HepG2 (cell line): ENCODE measurements at regions not wholly inside any gene's neighbourhood (a gene's known extent, or its start where the extent isn't known, plus 50 kb on each side); places are given as distances from the start of the nearest gene placed in this dataset.

ENCODE experiments used
- ATAC-seq: fragments of 200-7000 bp; cut with Tn5 transposase; 3 replicates; pipeline ENCODE4 v1.9.1; 2020; ENCODE audit warnings: mild to moderate bottlenecking, moderate library complexity
- BruUV-seq: library from RNA; stranded (reverse); fragments of 400-500 nt; replicated peaks from 2 replicates; lab custom pipeline; 2021; lab: Mats Ljungman, UMichigan
- CTCF ChIA-PET: fragments of 300-600 bp; formaldehyde crosslinking; extraction: SDS; loops from one replicate; lab custom pipeline; 2021; ENCODE audit warnings: low total read pairs, inconsistent platforms, low intra/inter-chr PET ratio; lab: Yijun Ruan, JAX
- POLR2A ChIA-PET: fragments of 350-600 bp; sonication (Branson Sonifier 250); formaldehyde crosslinking; loops from one replicate; lab custom pipeline; 2020; ENCODE audit warnings: antibody characterized with exemption, inconsistent platforms; lab: Yijun Ruan, JAX
- DNase-seq: peaks from one replicate; pipeline ENCODE4 v3.0.0-alpha.2; 2015; ENCODE audit warnings: low spot score
- FAIRE-seq: peaks from 3 replicates; lab custom pipeline; 2011; peaks lifted over from hg19 to GRCh38; lab: Jason Lieb, UNC
- H2AFZ ChIP-seq: one replicate; pipeline ENCODE4 v1.6.1; 2011; ENCODE audit warnings: low read length, inconsistent platforms
- H3K27ac ChIP-seq: fragments of 300-600 bp; 3 replicates; pipeline ENCODE4 v1.8.0; 2011; ENCODE audit warnings: mixed run types, mild to moderate bottlenecking, mixed read lengths, low read length, inconsistent platforms; ENCODE audit not compliant: insufficient read depth; ENCODE audit errors: extremely low read length
- H3K27me3 ChIP-seq, 2 experiments: fragments of 200-600 bp in 1 of 2; 2 replicates in 1 of 2; 3 replicates in 1 of 2; pipeline versions ENCODE4 v1.6.0 to v1.8.0; 2011; ENCODE audit warnings: low read length in 2 of 2, mild to moderate bottlenecking in 2 of 2, moderate library complexity in 2 of 2, inconsistent platforms in 1 of 2; ENCODE audit not compliant: insufficient read depth in 2 of 2, control insufficient read depth in 1 of 2
- H3K36me3 ChIP-seq, 2 experiments: fragments of 200-600 bp in 1 of 2; replicated peaks in 1 of 2; 2 replicates in 1 of 2; 3 replicates in 1 of 2; pipeline versions ENCODE4 v1.5.1 to v1.8.0; 2011; ENCODE audit warnings: low read length in 2 of 2, inconsistent platforms in 1 of 2; ENCODE audit not compliant: insufficient read depth in 2 of 2, control insufficient read depth in 1 of 2
- H3K4me1 ChIP-seq: 2 replicates; pipeline ENCODE4 v1.5.1; 2012; ENCODE audit warnings: low read length, inconsistent platforms; ENCODE audit not compliant: insufficient read depth
- H3K4me2 ChIP-seq: 2 replicates; pipeline ENCODE4 v1.6.0; 2011; ENCODE audit warnings: low read depth, low read length, inconsistent platforms
- H3K4me3 ChIP-seq, 3 experiments: fragments of 200-600 bp in 1 of 3; sonication (generic), shearing (Covaris generic) in 1 of 3; replicated peaks in 1 of 3; 2 replicates each; pipeline ENCODE4 v1.5.1; 2011 to 2016; ENCODE audit warnings: low read length in 3 of 3, inconsistent platforms in 2 of 3, low read depth in 2 of 3, mild to moderate bottlenecking in 2 of 3, control low read depth in 1 of 3, mixed read lengths in 1 of 3; ENCODE audit not compliant: insufficient read depth in 1 of 3
- H3K79me2 ChIP-seq: one replicate; pipeline ENCODE4 v1.6.1; 2011; ENCODE audit warnings: low read length, inconsistent platforms; ENCODE audit not compliant: insufficient read depth
- H3K9ac ChIP-seq: 2 replicates; pipeline ENCODE4 v1.6.0; 2011; ENCODE audit warnings: mild to moderate bottlenecking, low read depth, low read length, inconsistent platforms; ENCODE audit not compliant: insufficient read depth
- H3K9me3 ChIP-seq: 2 replicates; pipeline ENCODE4 v1.5.1; 2012; ENCODE audit warnings: mild to moderate bottlenecking, low read length
- H4K20me1 ChIP-seq: 2 replicates; pipeline ENCODE4 v1.6.0; 2011; ENCODE audit warnings: inconsistent platforms, mild to moderate bottlenecking, low read length, moderate library complexity; ENCODE audit not compliant: insufficient read depth
- EP300 ChIP-seq, 3 experiments: sonication (generic) in 1 of 3; formaldehyde crosslinking in 1 of 3; IDR thresholded peaks; 2 replicates each; pipeline versions ENCODE4 v1.5.1 to v1.6.1; 2011 to 2020; ENCODE audit warnings: low read depth in 2 of 3, low read length in 2 of 3, borderline replicate concordance in 1 of 3, improper control_type of control experiment in 1 of 3, mild to moderate bottlenecking in 1 of 3, missing genetic modification reagents in 1 of 3, moderate library complexity in 1 of 3
- MATR3 ChIP-seq: sonication (generic); formaldehyde crosslinking; IDR thresholded peaks from 2 replicates; pipeline ENCODE4 v1.4.0; 2020; ENCODE audit warnings: missing genetic modification reagents
- MEIS1 ChIP-seq: sonication (generic); formaldehyde crosslinking; IDR thresholded peaks from 2 replicates; pipeline ENCODE4 v1.9.0; 2021; ENCODE audit warnings: mild to moderate bottlenecking, missing genetic modification reagents, moderate library complexity, borderline replicate concordance
- POLR2AphosphoS5 ChIP-seq: IDR thresholded peaks from 2 replicates; pipeline ENCODE4 v1.6.1; 2012; ENCODE audit warnings: low read depth, low read length
- PRMT3 ChIP-seq: sonication (generic); formaldehyde crosslinking; IDR thresholded peaks from 2 replicates; pipeline ENCODE4 v1.8.1; 2022; ENCODE audit warnings: low read depth, mild to moderate bottlenecking, moderate library complexity, missing genetic modification reagents, borderline replicate concordance
- SETDB1 ChIP-seq: sonication (generic); formaldehyde crosslinking; IDR thresholded peaks from 2 replicates; pipeline ENCODE4 v1.5.1; 2020; ENCODE audit warnings: missing genetic modification reagents, mild to moderate bottlenecking, borderline replicate concordance
- THAP11 ChIP-seq: IDR thresholded peaks from 2 replicates; pipeline ENCODE4 v1.6.1; 2016; ENCODE audit warnings: missing biosample characterization, missing genetic modification reagents
- ZEB1 ChIP-seq: IDR thresholded peaks from 2 replicates; pipeline ENCODE4 v1.6.1; 2012; ENCODE audit warnings: mild to moderate bottlenecking, low read depth, inconsistent platforms; ENCODE audit not compliant: insufficient replicate concordance
- ZNF260 ChIP-seq: sonication (generic); formaldehyde crosslinking; IDR thresholded peaks from 2 replicates; pipeline ENCODE4 v1.4.0; 2020; ENCODE audit warnings: missing genetic modification reagents, low read depth, mild to moderate bottlenecking, borderline replicate concordance
- ZNF781 ChIP-seq: sonication (generic); formaldehyde crosslinking; IDR thresholded peaks from 2 replicates; pipeline ENCODE4 v1.5.1; 2020; ENCODE audit warnings: borderline replicate concordance, mild to moderate bottlenecking, missing genetic modification reagents; ENCODE audit errors: not compliant biosample characterization
- WGBS: methylation state at CpG from one replicate; pipeline ENCODE4 v1.1.6; 2017; ENCODE audit warnings: low lambda C conversion rate; 5-methylcytosine and 5-hydroxymethylcytosine counted together
- in situ Hi-C: cut with HindIII; loops from 2 replicates; pipeline ENCODE4 v1.10.0; 2017; ENCODE audit warnings: low pct_unique_long_range_greater_than_20kb; ENCODE audit not compliant: extremely low pct_ligation_motif_present
- intact Hi-C: fragments of 100-400 bp; cut with micrococcal nuclease; formaldehyde crosslinking; loops from one replicate; pipeline ENCODE4 v1.10.0; 2022; ENCODE audit not compliant: unreplicated experiment
- TF ChIP-seq, protein P1 (sequence below): sonication (generic); formaldehyde crosslinking; IDR thresholded peaks from 2 replicates; pipeline ENCODE4 v1.5.0; 2020; ENCODE audit warnings: mild to moderate bottlenecking, low read depth, missing genetic modification reagents, borderline replicate concordance
- TF ChIP-seq, protein P2 (sequence below): sonication (generic); formaldehyde crosslinking; IDR thresholded peaks from 2 replicates; pipeline ENCODE4 v1.4.0; 2020; ENCODE audit warnings: missing genetic modification reagents

DNA sequence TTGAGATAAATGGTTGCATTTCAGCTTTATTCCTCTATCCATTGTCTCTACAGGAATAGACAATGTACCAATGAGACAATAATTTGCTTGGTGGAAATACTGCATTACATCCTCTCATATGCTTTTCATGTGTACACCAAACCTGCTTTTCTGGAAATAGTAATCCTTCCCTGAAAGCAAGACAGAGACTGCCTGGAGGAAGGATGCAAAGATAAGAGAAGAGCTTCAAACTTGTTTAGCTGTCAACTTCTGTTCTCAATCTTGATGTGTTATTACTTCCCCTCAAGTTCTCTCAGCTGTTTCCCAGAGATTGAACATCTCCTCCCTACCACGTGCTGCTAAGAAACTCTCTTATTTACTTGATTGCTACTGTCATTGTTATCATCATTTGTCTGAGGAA is 1125.4 kb upstream of the TMPRSS15 start (continued):
- TF ChIP-seq, protein P1, sequence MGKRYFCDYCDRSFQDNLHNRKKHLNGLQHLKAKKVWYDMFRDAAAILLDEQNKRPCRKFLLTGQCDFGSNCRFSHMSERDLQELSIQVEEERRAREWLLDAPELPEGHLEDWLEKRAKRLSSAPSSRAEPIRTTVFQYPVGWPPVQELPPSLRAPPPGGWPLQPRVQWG (CRISPR knock-in tag), result no peak
- no peak for TF ChIP-seq ZNF781
- TF ChIP-seq EP300 (IDR thresholded peaks at IDR 0.05; ENCODE audit: low read depth in 2 of 2, low read length in 2 of 2), result no peak
- TF ChIP-seq EP300 (CRISPR knock-in tag; IDR thresholded peaks at IDR 0.05; ENCODE audit: borderline replicate concordance), result no peak
- TF ChIP-seq MEIS1 (CRISPR knock-in tag), result no peak
- TF ChIP-seq, protein P2, sequence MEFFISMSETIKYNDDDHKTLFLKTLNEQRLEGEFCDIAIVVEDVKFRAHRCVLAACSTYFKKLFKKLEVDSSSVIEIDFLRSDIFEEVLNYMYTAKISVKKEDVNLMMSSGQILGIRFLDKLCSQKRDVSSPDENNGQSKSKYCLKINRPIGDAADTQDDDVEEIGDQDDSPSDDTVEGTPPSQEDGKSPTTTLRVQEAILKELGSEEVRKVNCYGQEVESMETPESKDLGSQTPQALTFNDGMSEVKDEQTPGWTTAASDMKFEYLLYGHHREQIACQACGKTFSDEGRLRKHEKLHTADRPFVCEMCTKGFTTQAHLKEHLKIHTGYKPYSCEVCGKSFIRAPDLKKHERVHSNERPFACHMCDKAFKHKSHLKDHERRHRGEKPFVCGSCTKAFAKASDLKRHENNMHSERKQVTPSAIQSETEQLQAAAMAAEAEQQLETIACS (CRISPR knock-in tag), result no peak
- TF ChIP-seq ZEB1, result no peak
- no peak for TF ChIP-seq SETDB1 (CRISPR knock-in tag)

- ATAC-seq, result no peak
- H3K4me2 ChIP-seq, result no peak overlapping the region
- no peaks in the 10 kb centered on the region for H3K27me3 ChIP-seq
- no peaks in the 10 kb centered on the region for H3K36me3 ChIP-seq
- H3K27ac ChIP-seq, result no peak overlapping the region
- no peaks in the 10 kb centered on the region for H3K79me2 ChIP-seq
- H3K9me3 ChIP-seq, result peaks cover 62% of the 10 kb centered on the region
- CTCF ChIA-PET, result no interaction called here
- no peak for DNase-seq
- BruUV-seq, result no TSS peak
- no peaks in the 10 kb centered on the region for H4K20me1 ChIP-seq
- H3K9ac ChIP-seq, result no peak overlapping the region
- intact Hi-C loops, result no loop called here
- FAIRE-seq, result no peak
- 65% methylated on average over 3 of the region's 3 CpGs for WGBS
- in situ Hi-C loops, result no loop called here
- POLR2A ChIA-PET, result no interaction called here
- TF ChIP-seq THAP11 (CRISPR knock-in tag) (no peak), MATR3 (no peak), ZNF260 (CRISPR knock-in tag) (no peak), PRMT3 (CRISPR knock-in tag) (no peak), POLR2AphosphoS5 (no peak)
- H3K4me1 ChIP-seq, result no peaks in the 10 kb centered on the region
- no peak overlapping the region for H3K4me3 ChIP-seq
- H2AFZ ChIP-seq, result no peak overlapping the region
Observed at GRCh38 chr21:19535356-19535755, 1131.8 kb upstream of the TMPRSS15 start.
